IMR-90 (cell line): ENCODE measurements at regions not wholly inside any gene's neighbourhood (a gene's known extent, or its start where the extent isn't known, plus 50 kb on each side); places are given as distances from the start of the nearest gene placed in this dataset.

Experiments used
- ATAC-seq: fragments of 200-7000 bp; cut with Tn5 transposase; 2 replicates; pipeline ENCODE4 v1.9.1; 2020; ENCODE audit warnings: low read depth, mild to moderate bottlenecking, moderate library complexity
- BruUV-seq: library from RNA; stranded (reverse); fragments of 400-500 nt; replicated peaks from 2 replicates; lab custom pipeline; 2021; lab: Mats Ljungman, UMichigan
- CTCF ChIA-PET: fragments of 300-600 bp; formaldehyde crosslinking; extraction: SDS; loops from one replicate; lab custom pipeline; 2021; ENCODE audit warnings: antibody characterized with exemption; lab: Yijun Ruan, JAX
- POLR2A ChIA-PET: fragments of 300-600 bp; sonication (Branson Sonifier 250); formaldehyde crosslinking; loops from one replicate; lab custom pipeline; 2022; ENCODE audit warnings: antibody characterized with exemption; ENCODE audit not compliant: unreplicated experiment; lab: Charles Lee
- DNase-seq: peaks from one replicate; pipeline ENCODE4 v3.0.0; 2013
- H2AFZ ChIP-seq: replicated peaks from 2 replicates; pipeline ENCODE3; 2013; ENCODE audit warnings: low read length, mild to moderate bottlenecking; ENCODE audit not compliant: poor library complexity
- H2AK5ac ChIP-seq: 2 replicates; pipeline ENCODE4 v1.6.1; 2013; ENCODE audit warnings: low read depth, low read length, inconsistent platforms
- H2AK9ac ChIP-seq: replicated peaks from 2 replicates; pipeline ENCODE3; 2013; ENCODE audit warnings: mild to moderate bottlenecking, low read depth, low read length, moderate library complexity; ENCODE audit not compliant: poor library complexity
- H2BK120ac ChIP-seq: 2 replicates; pipeline ENCODE4 v1.6.1; 2013; ENCODE audit warnings: low read depth, low read length, inconsistent platforms
- H2BK15ac ChIP-seq: 3 replicates; pipeline ENCODE4 v1.6.1; 2013; ENCODE audit warnings: low read depth, low read length, inconsistent platforms
- H2BK20ac ChIP-seq: 2 replicates; pipeline ENCODE4 v1.6.1; 2013; ENCODE audit warnings: low read depth, mild to moderate bottlenecking, inconsistent platforms, low read length, moderate library complexity
- H2BK5ac ChIP-seq: 2 replicates; pipeline ENCODE4 v1.6.1; 2013; ENCODE audit warnings: mild to moderate bottlenecking, low read depth, low read length, inconsistent platforms; ENCODE audit not compliant: poor library complexity, severe bottlenecking
- H3K14ac ChIP-seq: replicated peaks from 2 replicates; pipeline ENCODE4 v1.6.1; 2013; ENCODE audit warnings: low read depth, low read length, inconsistent platforms
- H3K18ac ChIP-seq: 2 replicates; pipeline ENCODE4 v1.6.1; 2013; ENCODE audit warnings: low read depth, low read length, control low read depth
- H3K23ac ChIP-seq: 2 replicates; pipeline ENCODE4 v1.6.1; 2013; ENCODE audit warnings: low read depth, low read length, inconsistent platforms
- H3K27ac ChIP-seq: 2 replicates; pipeline ENCODE4 v1.5.1; 2013; ENCODE audit warnings: mild to moderate bottlenecking, control low read depth, low read length; ENCODE audit not compliant: insufficient read depth
- H3K27me3 ChIP-seq: 2 replicates; pipeline ENCODE4 v1.6.1; 2013; ENCODE audit warnings: low read length; ENCODE audit not compliant: control insufficient read depth, insufficient read depth
- H3K36me3 ChIP-seq: 2 replicates; pipeline ENCODE4 v1.6.1; 2013; ENCODE audit warnings: low read length, mixed read lengths; ENCODE audit not compliant: control insufficient read depth, insufficient read depth
- H3K4ac ChIP-seq: 2 replicates; pipeline ENCODE4 v1.6.1; 2013; ENCODE audit warnings: low read depth, low read length, inconsistent platforms
- H3K4me1 ChIP-seq: 2 replicates; pipeline ENCODE4 v1.6.1; 2013; ENCODE audit warnings: low read length, mixed read lengths; ENCODE audit not compliant: control insufficient read depth, insufficient read depth
- H3K4me2 ChIP-seq: 2 replicates; pipeline ENCODE4 v1.6.1; 2013; ENCODE audit warnings: low read depth, mild to moderate bottlenecking, control low read depth, low read length, moderate library complexity
- H3K4me3 ChIP-seq: 2 replicates; pipeline ENCODE4 v1.5.1; 2013; ENCODE audit warnings: low read depth, mild to moderate bottlenecking, control low read depth, low read length, moderate library complexity; ENCODE audit not compliant: insufficient read depth
- H3K56ac ChIP-seq: 2 replicates; pipeline ENCODE4 v1.6.1; 2013; ENCODE audit warnings: low read length, inconsistent platforms; ENCODE audit not compliant: insufficient read depth; ENCODE audit errors: extremely low read depth
- H3K79me1 ChIP-seq, 2 experiments: 2 replicates each; pipeline ENCODE4 v1.6.1; 2013; ENCODE audit warnings: low read length in 2 of 2, inconsistent platforms in 1 of 2, low read depth in 1 of 2
- H3K9ac ChIP-seq: 2 replicates; pipeline ENCODE4 v1.6.1; 2013; ENCODE audit warnings: low read depth, low read length, control low read depth
- H3K9me1 ChIP-seq: 2 replicates; pipeline ENCODE4 v1.6.1; 2013; ENCODE audit warnings: low read length, inconsistent platforms; ENCODE audit not compliant: insufficient read depth
- H3K9me3 ChIP-seq: 2 replicates; pipeline ENCODE4 v1.6.1; 2013; ENCODE audit warnings: low read length; ENCODE audit not compliant: control insufficient read depth, insufficient read depth
- H4K20me1 ChIP-seq: 2 replicates; pipeline ENCODE4 v1.6.1; 2013; ENCODE audit warnings: low read length, inconsistent platforms; ENCODE audit not compliant: insufficient read depth
- H4K5ac ChIP-seq: 2 replicates; pipeline ENCODE4 v1.6.1; 2013; ENCODE audit warnings: mild to moderate bottlenecking, low read depth, low read length, control low read depth
- H4K8ac ChIP-seq, 2 experiments: 2 replicates each; pipeline ENCODE4 v1.6.1; 2013; ENCODE audit warnings: low read depth in 2 of 2, low read length in 2 of 2, control low read depth in 1 of 2, inconsistent platforms in 1 of 2
- H4K91ac ChIP-seq: 2 replicates; pipeline ENCODE4 v1.6.1; 2013; ENCODE audit warnings: low read depth, low read length, inconsistent platforms; ENCODE audit not compliant: insufficient read depth
- BHLHE40 ChIP-seq: fragments of 150-350 bp; IDR thresholded peaks from 2 replicates; pipeline ENCODE4 v1.6.1; 2016; ENCODE audit warnings: mild to moderate bottlenecking, low read depth, low read length
- CEBPB ChIP-seq: IDR thresholded peaks from 2 replicates; pipeline ENCODE4 v1.6.1; 2012; ENCODE audit warnings: low read depth, low read length, improper control_type of control experiment
- CHD1 ChIP-seq: IDR thresholded peaks from 2 replicates; pipeline ENCODE4 v1.6.1; 2012; ENCODE audit warnings: low read depth, low read length, improper control_type of control experiment
- FOS ChIP-seq: fragments of 150-350 bp; IDR thresholded peaks from 2 replicates; pipeline ENCODE4 v1.6.1; 2016; ENCODE audit warnings: low read depth, low read length
- MAFK ChIP-seq: IDR thresholded peaks from 2 replicates; pipeline ENCODE4 v1.6.1; 2012; ENCODE audit warnings: low read depth, low read length, improper control_type of control experiment
- MAZ ChIP-seq: IDR thresholded peaks from 2 replicates; pipeline ENCODE4 v1.6.1; 2012; ENCODE audit warnings: low read depth, mild to moderate bottlenecking, low read length, improper control_type of control experiment, moderate library complexity, borderline replicate concordance
- MXI1 ChIP-seq: IDR thresholded peaks from 2 replicates; pipeline ENCODE4 v1.6.1; 2012; ENCODE audit warnings: low read depth, mild to moderate bottlenecking, low read length, moderate library complexity, borderline replicate concordance
- NFE2L2 ChIP-seq: fragments of 150-350 bp; IDR thresholded peaks from 2 replicates; pipeline ENCODE4 v1.6.1; 2016; ENCODE audit warnings: low read depth, mild to moderate bottlenecking, low read length
- POLR2A ChIP-seq: IDR thresholded peaks from 2 replicates; pipeline ENCODE4 v1.6.1; 2012; ENCODE audit warnings: mild to moderate bottlenecking, low read depth, low read length
- RAD21 ChIP-seq: IDR thresholded peaks from 2 replicates; pipeline ENCODE4 v1.6.1; 2012; ENCODE audit warnings: low read length, improper control_type of control experiment
- RCOR1 ChIP-seq: IDR thresholded peaks from 2 replicates; pipeline ENCODE4 v1.6.1; 2012; ENCODE audit warnings: mild to moderate bottlenecking, low read length, improper control_type of control experiment; ENCODE audit not compliant: insufficient replicate concordance
- RFX5 ChIP-seq: IDR thresholded peaks from 2 replicates; pipeline ENCODE4 v1.8.0; 2012; ENCODE audit warnings: low read depth, mild to moderate bottlenecking, low read length, moderate library complexity
- SMC3 ChIP-seq: fragments of 150-350 bp; IDR thresholded peaks from 2 replicates; pipeline ENCODE4 v1.6.1; 2016; ENCODE audit warnings: low read depth, mild to moderate bottlenecking, antibody characterized with exemption, low read length, moderate library complexity
- WGBS, 2 experiments: methylation state at CpG; one replicate each; pipeline versions ENCODE4 v1.1.5 to v1.1.7; 2013; ENCODE audit warnings: missing lambda C conversion rate in 2 of 2; ENCODE audit not compliant: insufficient read length in 1 of 2; ENCODE audit errors: extremely low coverage in 2 of 2; 5-methylcytosine and 5-hydroxymethylcytosine counted together
- dilution Hi-C: fragments of 300-500 bp; cut with HindIII; formaldehyde crosslinking; loops from one replicate; pipeline ENCODE4 v1.14.3; 2018; ENCODE audit warnings: low sequenced_read_pairs; ENCODE audit not compliant: unreplicated experiment
- in situ Hi-C: fragments of 300-500 bp; cut with MboI; formaldehyde crosslinking; loops from 3 replicates; pipeline ENCODE4 v1.14.3; 2019; ENCODE audit warnings: low sequenced_read_pairs, inconsistent platforms, mixed read lengths
- intact Hi-C: fragments of 100-400 bp; cut with micrococcal nuclease; formaldehyde crosslinking; loops from 2 replicates; pipeline ENCODE4 v1.10.0; 2022
- TF ChIP-seq, protein P1 (sequence below): conservative IDR thresholded peaks from 2 replicates; pipeline ENCODE4 v1.5.1; 2012; ENCODE audit warnings: mild to moderate bottlenecking, low read depth, low read length, improper control_type of control experiment
- TF ChIP-seq, protein P2 (sequence below): fragments of 150-350 bp; IDR thresholded peaks from 2 replicates; pipeline ENCODE4 v1.6.1; 2016; ENCODE audit warnings: low read depth, mild to moderate bottlenecking, low read length, moderate library complexity, borderline replicate concordance
- TF ChIP-seq, protein P3 (sequence below): fragments of 150-350 bp; IDR thresholded peaks from 2 replicates; pipeline ENCODE4 v1.6.1; 2017; ENCODE audit warnings: mild to moderate bottlenecking, antibody characterized with exemption, low read length, low read depth

DNA sequence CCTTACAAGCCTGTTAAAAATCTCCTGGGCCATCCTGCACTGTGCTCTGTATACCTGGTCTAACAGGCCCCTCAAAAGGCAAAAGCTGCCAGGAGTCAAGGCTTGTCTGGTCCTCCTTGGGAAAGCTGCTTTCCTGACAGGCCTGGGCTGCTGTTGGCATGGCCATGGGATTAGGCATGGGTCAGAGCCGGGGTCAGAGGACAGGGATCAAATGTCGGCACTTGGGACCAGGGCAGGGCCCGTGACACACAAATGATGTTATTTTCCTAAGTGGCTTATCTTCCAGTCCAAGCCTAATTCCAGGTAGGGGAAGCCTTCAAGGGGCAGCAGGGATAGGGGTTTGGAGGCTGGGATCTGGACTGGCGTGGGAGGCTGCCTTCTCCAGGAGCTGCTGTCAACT is 191.5 kb upstream of the GPR26 start:
- 28% methylated on average over 3 of the region's 4 CpGs; no CpG with 5 or more reads in 1 of the 2 experiments for WGBS, 2 experiments
- CTCF ChIA-PET, result no interaction called here
- in situ Hi-C loops, result no loop called here
- no peak overlapping the region for H3K9ac ChIP-seq
- H2BK20ac ChIP-seq, result no peak overlapping the region
- no peak overlapping the region for H3K4ac ChIP-seq
- no peak overlapping the region for H4K8ac ChIP-seq
- H3K9me1 ChIP-seq, result no peaks in the 10 kb centered on the region
- no peak overlapping the region for H2AFZ ChIP-seq
- no peak overlapping the region for H2BK120ac ChIP-seq
- POLR2A ChIA-PET, result no interaction called here
- dilution Hi-C loops, result no loop called here
- H3K27ac ChIP-seq, result no peak overlapping the region
- no peak overlapping the region for H3K23ac ChIP-seq
- H3K36me3 ChIP-seq, result no peaks in the 10 kb centered on the region
- H3K4me3 ChIP-seq, result no peak overlapping the region
- H2BK15ac ChIP-seq, result no peak overlapping the region
- TF ChIP-seq MXI1 (no peak), SMC3 (no peak), POLR2A (no peak), MAZ (no peak), FOS (no peak), RFX5 (no peak), CHD1 (no peak), BHLHE40 (no peak), RAD21 (no peak), RCOR1 (no peak), NFE2L2 (no peak), CEBPB (no peak), MAFK (no peak)
- TF ChIP-seq, protein P1, sequence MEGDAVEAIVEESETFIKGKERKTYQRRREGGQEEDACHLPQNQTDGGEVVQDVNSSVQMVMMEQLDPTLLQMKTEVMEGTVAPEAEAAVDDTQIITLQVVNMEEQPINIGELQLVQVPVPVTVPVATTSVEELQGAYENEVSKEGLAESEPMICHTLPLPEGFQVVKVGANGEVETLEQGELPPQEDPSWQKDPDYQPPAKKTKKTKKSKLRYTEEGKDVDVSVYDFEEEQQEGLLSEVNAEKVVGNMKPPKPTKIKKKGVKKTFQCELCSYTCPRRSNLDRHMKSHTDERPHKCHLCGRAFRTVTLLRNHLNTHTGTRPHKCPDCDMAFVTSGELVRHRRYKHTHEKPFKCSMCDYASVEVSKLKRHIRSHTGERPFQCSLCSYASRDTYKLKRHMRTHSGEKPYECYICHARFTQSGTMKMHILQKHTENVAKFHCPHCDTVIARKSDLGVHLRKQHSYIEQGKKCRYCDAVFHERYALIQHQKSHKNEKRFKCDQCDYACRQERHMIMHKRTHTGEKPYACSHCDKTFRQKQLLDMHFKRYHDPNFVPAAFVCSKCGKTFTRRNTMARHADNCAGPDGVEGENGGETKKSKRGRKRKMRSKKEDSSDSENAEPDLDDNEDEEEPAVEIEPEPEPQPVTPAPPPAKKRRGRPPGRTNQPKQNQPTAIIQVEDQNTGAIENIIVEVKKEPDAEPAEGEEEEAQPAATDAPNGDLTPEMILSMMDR, result no peak
- TF ChIP-seq, protein P2, sequence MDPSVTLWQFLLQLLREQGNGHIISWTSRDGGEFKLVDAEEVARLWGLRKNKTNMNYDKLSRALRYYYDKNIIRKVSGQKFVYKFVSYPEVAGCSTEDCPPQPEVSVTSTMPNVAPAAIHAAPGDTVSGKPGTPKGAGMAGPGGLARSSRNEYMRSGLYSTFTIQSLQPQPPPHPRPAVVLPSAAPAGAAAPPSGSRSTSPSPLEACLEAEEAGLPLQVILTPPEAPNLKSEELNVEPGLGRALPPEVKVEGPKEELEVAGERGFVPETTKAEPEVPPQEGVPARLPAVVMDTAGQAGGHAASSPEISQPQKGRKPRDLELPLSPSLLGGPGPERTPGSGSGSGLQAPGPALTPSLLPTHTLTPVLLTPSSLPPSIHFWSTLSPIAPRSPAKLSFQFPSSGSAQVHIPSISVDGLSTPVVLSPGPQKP, result no peak
- TF ChIP-seq, protein P3, sequence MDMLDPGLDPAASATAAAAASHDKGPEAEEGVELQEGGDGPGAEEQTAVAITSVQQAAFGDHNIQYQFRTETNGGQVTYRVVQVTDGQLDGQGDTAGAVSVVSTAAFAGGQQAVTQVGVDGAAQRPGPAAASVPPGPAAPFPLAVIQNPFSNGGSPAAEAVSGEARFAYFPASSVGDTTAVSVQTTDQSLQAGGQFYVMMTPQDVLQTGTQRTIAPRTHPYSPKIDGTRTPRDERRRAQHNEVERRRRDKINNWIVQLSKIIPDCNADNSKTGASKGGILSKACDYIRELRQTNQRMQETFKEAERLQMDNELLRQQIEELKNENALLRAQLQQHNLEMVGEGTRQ, result no peak
- H2AK5ac ChIP-seq, result no peak overlapping the region
- no peaks in the 10 kb centered on the region for H3K27me3 ChIP-seq
- no peak overlapping the region for H3K4me2 ChIP-seq
- no peaks in the 10 kb centered on the region for H3K4me1 ChIP-seq
- no peaks in the 10 kb centered on the region for H3K79me1 ChIP-seq
- H3K18ac ChIP-seq, result no peak overlapping the region
- H3K56ac ChIP-seq, result no peak overlapping the region
- no peak overlapping the region for H2AK9ac ChIP-seq
- no peak overlapping the region for H4K91ac ChIP-seq
- intact Hi-C loops, result no loop called here
- BruUV-seq, result no TSS peak
- no peak overlapping the region for H4K5ac ChIP-seq
- H4K20me1 ChIP-seq, result no peaks in the 10 kb centered on the region
- ATAC-seq (no peak), DNase-seq (no peak)
- H3K9me3 ChIP-seq, result peaks cover 39% of the 10 kb centered on the region
- H3K14ac ChIP-seq, result no peak overlapping the region
- no peak overlapping the region for H2BK5ac ChIP-seq
